SKM-1 (cell line): ENCODE measurements at regions not wholly inside any gene's neighbourhood (a gene's known extent, or its start where the extent isn't known, plus 50 kb on each side); places are given as distances from the start of the nearest gene placed in this dataset.

Source experiments
- DNase-seq: peaks from one replicate; lab custom pipeline; 2025; ENCODE audit not compliant: unreplicated experiment; lab: John Stamatoyannopoulos, UW

GRCh38 chr11:116563028-116563711, 209.6 kb downstream of the BUD13 start:
- DNase-seq, result no peak

GRCh38 chr11:116560589-116560988, 212.2 kb downstream of the BUD13 start:
- DNase-seq, result no peak

- DNase-seq, result no peak
These were observed 214.1 kb downstream of the BUD13 start for GRCh38 chr11:116558504-116559211.

- no peak for DNase-seq
These were observed 215.5 kb downstream of the BUD13 start for GRCh38 chr11:116557282-116557681.

- DNase-seq, result no peak
These were observed 216.3 kb downstream of the BUD13 start for GRCh38 chr11:116556483-116556882.

GRCh38 chr11:116553482-116553881, 219.3 kb downstream of the BUD13 start:
- no peak for DNase-seq

GRCh38 chr11:116551576-116551975, 221.2 kb downstream of the BUD13 start:
- DNase-seq, result no peak

- DNase-seq, result no peak
These were observed 224.5 kb downstream of the BUD13 start for GRCh38 chr11:116548256-116548655.

- no peak for DNase-seq
These were observed 225.2 kb downstream of the BUD13 start for GRCh38 chr11:116547571-116547970.

GRCh38 chr11:116545912-116546311, 226.9 kb downstream of the BUD13 start:
- no peak for DNase-seq

- no peak for DNase-seq
These were observed 228.1 kb downstream of the BUD13 start for GRCh38 chr11:116544721-116545120.

GRCh38 chr11:116543911-116544475, 228.8 kb downstream of the BUD13 start:
- DNase-seq, result no peak

GRCh38 chr11:116543099-116543498, 229.7 kb downstream of the BUD13 start:
- DNase-seq, result no peak

- no peak for DNase-seq
These were observed 230.4 kb downstream of the BUD13 start for GRCh38 chr11:116542406-116542805.

GRCh38 chr11:116541460-116541859, 231.3 kb downstream of the BUD13 start:
- no peak for DNase-seq

- no peak for DNase-seq
These were observed 232.0 kb downstream of the BUD13 start for GRCh38 chr11:116540645-116541304.

GRCh38 chr11:116539836-116540418, 232.9 kb downstream of the BUD13 start:
- no peak for DNase-seq

GRCh38 chr11:116539211-116539610, 233.6 kb downstream of the BUD13 start:
- DNase-seq, result no peak

- no peak for DNase-seq
These were observed 234.1 kb downstream of the BUD13 start for GRCh38 chr11:116538677-116539076.

GRCh38 chr11:116537709-116538108, 235.1 kb downstream of the BUD13 start:
- no peak for DNase-seq

- no peak for DNase-seq
These were observed 235.7 kb downstream of the BUD13 start for GRCh38 chr11:116537121-116537520.
